Endothelial cell of umbilical vein (primary cell): ENCODE measurements at regions not wholly inside any gene's neighbourhood (a gene's known extent, or its start where the extent isn't known, plus 50 kb on each side); places are given as distances from the start of the nearest gene placed in this dataset.

Experiments used
- BruUV-seq: library from RNA; stranded (reverse); fragments of 400-500 nt; replicated peaks from 2 replicates; lab custom pipeline; 2021; lab: Mats Ljungman, UMichigan
- CTCF ChIA-PET: fragments of 300-600, 350-600 bp; sonication (Branson Sonifier 250); formaldehyde crosslinking; loops from one replicate; lab custom pipeline; 2021; ENCODE audit warnings: antibody characterized with exemption, inconsistent platforms; lab: Charles Lee
- POLR2A ChIA-PET: fragments of 300-600, 350-600 bp; sonication (Branson Sonifier 250); formaldehyde crosslinking; loops from one replicate; lab custom pipeline; 2021; ENCODE audit warnings: antibody characterized with exemption, inconsistent platforms; lab: Charles Lee
- DNase-seq: peaks from one replicate; pipeline ENCODE4 v3.0.0-alpha.2; 2011; ENCODE audit warnings: low read depth, low spot score
- FAIRE-seq: peaks from 2 replicates; lab custom pipeline; 2011; peaks lifted over from hg19 to GRCh38; lab: Jason Lieb, UNC
- H2AFZ ChIP-seq: 2 replicates; pipeline ENCODE4 v1.6.0; 2012; ENCODE audit warnings: low read depth, low read length, control low read depth, inconsistent platforms
- H3K27ac ChIP-seq: 2 replicates; pipeline ENCODE4 v1.5.1; 2011; ENCODE audit warnings: low read depth, mild to moderate bottlenecking, control low read depth, low read length, moderate library complexity; ENCODE audit not compliant: insufficient read depth
- H3K27me3 ChIP-seq, 2 experiments: 2 replicates each; pipeline versions ENCODE4 v1.6.0 to v1.6.1; 2011; ENCODE audit warnings: low read length in 2 of 2, mixed read lengths in 1 of 2; ENCODE audit not compliant: control insufficient read depth in 2 of 2, insufficient read depth in 2 of 2
- H3K36me3 ChIP-seq, 2 experiments: 2 replicates in 1 of 2; 3 replicates in 1 of 2; pipeline ENCODE4 v1.5.1; 2011; ENCODE audit warnings: low read length in 2 of 2, mild to moderate bottlenecking in 1 of 2, moderate library complexity in 1 of 2; ENCODE audit not compliant: control insufficient read depth in 2 of 2, insufficient read depth in 2 of 2; ENCODE audit errors: extremely low read depth in 1 of 2
- H3K4me1 ChIP-seq: 3 replicates; pipeline ENCODE4 v1.5.1; 2011; ENCODE audit warnings: mild to moderate bottlenecking, low read length; ENCODE audit not compliant: control insufficient read depth, insufficient read depth; ENCODE audit errors: extremely low read depth
- H3K4me2 ChIP-seq: 2 replicates; pipeline ENCODE4 v1.6.1; 2011; ENCODE audit warnings: low read length, control low read depth, mixed read lengths; ENCODE audit not compliant: insufficient read depth
- H3K4me3 ChIP-seq, 3 experiments: fragments of 200-600 bp in 1 of 3; sonication (generic), shearing (Covaris generic) in 1 of 3; replicated peaks in 1 of 3; 2 replicates each; pipeline ENCODE4 v1.5.1; 2011 to 2016; ENCODE audit warnings: control low read depth in 3 of 3, low read length in 3 of 3, mild to moderate bottlenecking in 2 of 3, inconsistent platforms in 1 of 3, low read depth in 1 of 3, moderate library complexity in 1 of 3; ENCODE audit not compliant: insufficient read depth in 1 of 3
- H3K79me2 ChIP-seq: 2 replicates; pipeline ENCODE4 v1.6.0; 2012; ENCODE audit warnings: low read length, inconsistent platforms; ENCODE audit not compliant: control insufficient read depth, insufficient read depth
- H3K9ac ChIP-seq: replicated peaks from 2 replicates; pipeline ENCODE3; 2011; ENCODE audit warnings: low read length, control low read depth; ENCODE audit not compliant: insufficient read depth; ENCODE audit errors: extremely low read depth
- H3K9me1 ChIP-seq: replicated peaks from 3 replicates; pipeline ENCODE4 v1.6.0; 2011; ENCODE audit warnings: mild to moderate bottlenecking, low read length; ENCODE audit not compliant: control insufficient read depth, insufficient read depth; ENCODE audit errors: extremely low read depth
- H3K9me3 ChIP-seq: replicated peaks from 2 replicates; pipeline ENCODE4 v1.5.1; 2012; ENCODE audit warnings: low read length, inconsistent platforms; ENCODE audit not compliant: control insufficient read depth, insufficient read depth
- H4K20me1 ChIP-seq: replicated peaks from 2 replicates; pipeline ENCODE3; 2011; ENCODE audit warnings: mild to moderate bottlenecking, low read length; ENCODE audit not compliant: control insufficient read depth, insufficient read depth; ENCODE audit errors: extremely low read depth
- EZH2 ChIP-seq: IDR thresholded peaks from 2 replicates; pipeline ENCODE4 v1.6.1; 2012; ENCODE audit warnings: borderline replicate concordance, low read depth, mild to moderate bottlenecking, moderate library complexity, low read length, inconsistent platforms; ENCODE audit not compliant: severe bottlenecking
- FOS ChIP-seq: IDR thresholded peaks from 2 replicates; pipeline ENCODE4 v1.6.1; 2011; ENCODE audit warnings: mild to moderate bottlenecking, low read length, moderate library complexity, borderline replicate concordance; ENCODE audit not compliant: insufficient read depth
- GATA2 ChIP-seq: IDR thresholded peaks from 2 replicates; pipeline ENCODE4 v1.7.0; 2011; ENCODE audit warnings: low read depth, mild to moderate bottlenecking, moderate library complexity, mixed read lengths, low read length; ENCODE audit not compliant: insufficient read length, insufficient read depth
- JUN ChIP-seq: IDR thresholded peaks from 2 replicates; pipeline ENCODE4 v1.6.1; 2011; ENCODE audit warnings: borderline replicate concordance, low read depth; ENCODE audit not compliant: insufficient read length, insufficient read depth
- MYC ChIP-seq: IDR thresholded peaks from one replicate; pipeline ENCODE4 v1.6.1; 2011; ENCODE audit warnings: mild to moderate bottlenecking, low read depth, low read length
- POLR2A ChIP-seq: IDR thresholded peaks from 2 replicates; pipeline ENCODE4 v1.6.1; 2012; ENCODE audit warnings: low read depth, mild to moderate bottlenecking, control low read depth, low read length
- POLR2AphosphoS5 ChIP-seq: IDR thresholded peaks from 2 replicates; pipeline ENCODE4 v1.6.1; 2012; ENCODE audit warnings: low read depth, mild to moderate bottlenecking, control low read depth, low read length, moderate library complexity; ENCODE audit not compliant: insufficient read depth
- dilution Hi-C: fragments of 300-500 bp; cut with MboI; formaldehyde crosslinking; loops from one replicate; pipeline ENCODE4 v1.15.0; 2019; ENCODE audit warnings: low sequenced_read_pairs; ENCODE audit not compliant: extremely low pct_ligation_motif_present
- intact Hi-C: fragments of 100-400 bp; cut with micrococcal nuclease; formaldehyde crosslinking; loops from one replicate; pipeline ENCODE4 v1.10.0; 2022
- TF ChIP-seq, protein P1 (sequence below): IDR thresholded peaks from 2 replicates; pipeline ENCODE4 v1.6.1; 2011; ENCODE audit not compliant: insufficient read depth, insufficient read length
- TF ChIP-seq, protein P2 (sequence below), 2 donors: IDR thresholded peaks; 1 replicate in 1 of 2; 2 replicates in 1 of 2; pipeline ENCODE4 v1.5.1; 2011; ENCODE audit warnings: low read length in 2 of 2, mild to moderate bottlenecking in 2 of 2, moderate library complexity in 2 of 2, control low read depth in 1 of 2, inconsistent platforms in 1 of 2, low read depth in 1 of 2; ENCODE audit not compliant: insufficient read depth in 1 of 2; ENCODE audit errors: extremely low read depth in 1 of 2

DNA sequence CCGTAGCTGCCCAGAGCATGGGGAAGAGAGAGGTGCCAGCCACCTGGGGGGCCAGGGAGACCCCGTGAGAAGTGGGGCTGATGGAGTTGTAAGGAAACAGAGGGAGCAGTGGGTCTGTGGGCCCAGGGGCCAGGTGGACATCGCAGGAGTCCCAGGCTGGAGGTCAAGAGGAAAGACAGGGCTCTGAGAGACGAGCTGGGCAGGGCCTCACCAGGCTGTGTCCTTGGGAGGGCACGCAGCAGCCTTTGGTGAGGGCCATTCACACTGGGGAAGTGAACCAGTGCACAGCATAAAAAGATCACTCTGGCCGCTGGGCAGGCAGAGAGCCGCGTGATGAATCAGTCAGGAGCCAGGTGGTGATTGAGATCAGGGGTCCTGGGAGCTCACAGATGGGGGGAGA, 73.9 kb upstream of the FOXQ1 start:
- no peak for DNase-seq
- Histone ChIP-seq H3K4me1 (no peaks in the 10 kb centered on the region), H3K27me3 (no peaks in the 10 kb centered on the region), H2AFZ (no peak overlapping the region), H3K79me2 (no peaks in the 10 kb centered on the region), H3K9ac (no peak overlapping the region), H4K20me1 (no peaks in the 10 kb centered on the region), H3K9me1 (no peaks in the 10 kb centered on the region), H3K36me3 (no peaks in the 10 kb centered on the region), H3K27ac (no peak overlapping the region), H3K4me2 (no peak overlapping the region), H3K9me3 (no peaks in the 10 kb centered on the region), H3K4me3 (no peak overlapping the region)
- ChIA-PET CTCF (no interaction called here), POLR2A (no interaction called here)
- no peak for TF ChIP-seq POLR2AphosphoS5
- TF ChIP-seq JUN = no peak
- no peak for TF ChIP-seq POLR2A
- no peak for TF ChIP-seq FOS
- no peak for TF ChIP-seq EZH2
- TF ChIP-seq, protein P1, sequence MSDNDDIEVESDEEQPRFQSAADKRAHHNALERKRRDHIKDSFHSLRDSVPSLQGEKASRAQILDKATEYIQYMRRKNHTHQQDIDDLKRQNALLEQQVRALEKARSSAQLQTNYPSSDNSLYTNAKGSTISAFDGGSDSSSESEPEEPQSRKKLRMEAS = no peak
- TF ChIP-seq, protein P2, sequence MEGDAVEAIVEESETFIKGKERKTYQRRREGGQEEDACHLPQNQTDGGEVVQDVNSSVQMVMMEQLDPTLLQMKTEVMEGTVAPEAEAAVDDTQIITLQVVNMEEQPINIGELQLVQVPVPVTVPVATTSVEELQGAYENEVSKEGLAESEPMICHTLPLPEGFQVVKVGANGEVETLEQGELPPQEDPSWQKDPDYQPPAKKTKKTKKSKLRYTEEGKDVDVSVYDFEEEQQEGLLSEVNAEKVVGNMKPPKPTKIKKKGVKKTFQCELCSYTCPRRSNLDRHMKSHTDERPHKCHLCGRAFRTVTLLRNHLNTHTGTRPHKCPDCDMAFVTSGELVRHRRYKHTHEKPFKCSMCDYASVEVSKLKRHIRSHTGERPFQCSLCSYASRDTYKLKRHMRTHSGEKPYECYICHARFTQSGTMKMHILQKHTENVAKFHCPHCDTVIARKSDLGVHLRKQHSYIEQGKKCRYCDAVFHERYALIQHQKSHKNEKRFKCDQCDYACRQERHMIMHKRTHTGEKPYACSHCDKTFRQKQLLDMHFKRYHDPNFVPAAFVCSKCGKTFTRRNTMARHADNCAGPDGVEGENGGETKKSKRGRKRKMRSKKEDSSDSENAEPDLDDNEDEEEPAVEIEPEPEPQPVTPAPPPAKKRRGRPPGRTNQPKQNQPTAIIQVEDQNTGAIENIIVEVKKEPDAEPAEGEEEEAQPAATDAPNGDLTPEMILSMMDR (IDR thresholded peaks at IDR 0.05; ENCODE audit: extremely low read depth in 1 of 2, insufficient read depth in 1 of 2, low read depth in 1 of 2, low read length in 2 of 2) = no peak
- TF ChIP-seq GATA2 = no peak
- no peak for TF ChIP-seq MYC
- BruUV-seq = no TSS peak
- dilution Hi-C loops (no loop called here), intact Hi-C loops (no loop called here)
- FAIRE-seq = no peak
